IPS DF 6.9 (cell line): ENCODE measurements at regions not wholly inside any gene's neighbourhood (a gene's known extent, or its start where the extent isn't known, plus 50 kb on each side); places are given as distances from the start of the nearest gene placed in this dataset.
"Not testable (repeated sequence)": the region's sequence is repeated elsewhere in the genome, so short reads cannot be mapped to it uniquely, and the experiment has no call there.

ENCODE experiments used
- DNase-seq: peaks from one replicate; pipeline ENCODE4 v3.0.0-alpha.2; 2013; ENCODE audit warnings: low read depth, low spot score
- H3K27ac ChIP-seq: one replicate; pipeline ENCODE4 v1.5.1; 2013; ENCODE audit warnings: low read length, control low read depth
- H3K27me3 ChIP-seq: 2 replicates; pipeline ENCODE4 v1.6.1; 2013; ENCODE audit warnings: mild to moderate bottlenecking, low read length; ENCODE audit not compliant: control insufficient read depth, insufficient read depth
- H3K36me3 ChIP-seq: 2 replicates; pipeline ENCODE4 v1.6.1; 2013; ENCODE audit warnings: low read length; ENCODE audit not compliant: control insufficient read depth, insufficient read depth
- H3K4me1 ChIP-seq: 2 replicates; pipeline ENCODE4 v1.6.1; 2013; ENCODE audit warnings: low read length; ENCODE audit not compliant: control insufficient read depth, insufficient read depth
- H3K4me3 ChIP-seq: 2 replicates; pipeline ENCODE4 v1.5.1; 2013; ENCODE audit warnings: mild to moderate bottlenecking, low read length
- H3K9me3 ChIP-seq: 2 replicates; pipeline ENCODE4 v1.6.1; 2013; ENCODE audit warnings: low read length, inconsistent platforms; ENCODE audit not compliant: control insufficient read depth, insufficient read depth
- WGBS: extraction: QIAGEN DNeasy Blood & Tissue Kit; methylation state at CpG from one replicate; pipeline ENCODE4 v1.1.7; 2013; ENCODE audit warnings: mixed read lengths, missing lambda C conversion rate; ENCODE audit not compliant: insufficient read length, insufficient coverage; 5-methylcytosine and 5-hydroxymethylcytosine counted together

DNA sequence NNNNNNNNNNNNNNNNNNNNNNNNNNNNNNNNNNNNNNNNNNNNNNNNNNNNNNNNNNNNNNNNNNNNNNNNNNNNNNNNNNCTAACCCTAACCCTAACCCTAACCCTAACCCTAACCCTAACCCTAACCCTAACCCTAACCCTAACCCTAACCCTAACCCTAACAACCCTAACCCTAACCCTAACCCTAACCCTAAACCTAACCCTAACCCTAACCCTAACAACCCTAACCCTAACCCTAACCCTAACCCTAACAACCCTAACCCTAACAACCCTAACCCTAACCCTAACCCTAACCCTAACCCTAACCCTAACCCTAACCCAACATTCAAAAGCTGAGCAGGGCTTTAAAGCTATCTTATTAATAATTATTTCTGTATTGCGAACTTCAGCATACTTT lies 182.5 kb upstream of the FAM20C start:
- H3K27me3 ChIP-seq, H3K36me3 ChIP-seq, H3K4me3 ChIP-seq, H3K9me3 ChIP-seq, DNase-seq, H3K4me1 ChIP-seq, H3K27ac ChIP-seq: not testable (repeated sequence)
- WGBS: no CpG with 5 or more reads among the region's 1 CpG

DNA sequence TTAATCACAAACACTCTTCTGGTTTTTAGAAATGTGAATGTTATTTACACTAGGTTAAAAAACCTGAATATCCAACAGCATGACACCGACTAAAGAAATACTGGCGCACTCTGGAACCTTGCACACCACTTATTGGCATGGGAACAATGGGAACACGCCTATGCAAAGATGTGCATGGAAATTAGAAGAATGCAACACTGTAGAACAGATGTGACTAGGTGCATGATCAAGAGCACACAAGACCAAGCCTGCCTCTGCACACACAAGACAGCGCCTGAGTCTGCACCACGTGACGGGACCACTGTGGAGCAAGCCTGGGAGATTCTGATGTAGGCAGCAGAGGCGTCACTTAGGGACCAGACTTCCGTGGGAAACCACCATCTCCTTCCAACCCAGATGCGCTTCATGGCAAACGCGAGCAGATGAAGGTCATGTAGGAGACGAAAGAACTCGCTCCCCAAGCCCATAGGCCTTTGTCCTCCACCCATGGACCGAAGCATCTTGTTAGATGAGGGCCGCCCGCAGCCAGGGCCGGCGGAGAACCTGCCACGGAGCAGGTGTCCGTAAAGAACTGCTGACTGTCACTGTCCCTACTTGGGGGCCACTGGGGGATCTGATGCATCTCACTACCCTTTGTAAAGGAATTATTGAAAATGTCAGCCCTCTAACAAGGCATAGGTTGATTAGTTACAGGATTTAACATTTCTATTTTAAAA lies 159.6 kb upstream of the FAM20C start:
- no CpG with 5 or more reads among the region's 20 CpGs for WGBS
- H3K4me3 ChIP-seq, H3K4me1 ChIP-seq, DNase-seq, H3K27me3 ChIP-seq, H3K27ac ChIP-seq, H3K36me3 ChIP-seq, H3K9me3 ChIP-seq: not testable (repeated sequence)

GRCh38 chr7:35121-35541 lies 157.2 kb upstream of the FAM20C start:
- H3K27me3 ChIP-seq, H3K4me3 ChIP-seq, DNase-seq, H3K9me3 ChIP-seq, H3K36me3 ChIP-seq, H3K27ac ChIP-seq, H3K4me1 ChIP-seq: not testable (repeated sequence)
- WGBS: no CpG with 5 or more reads among the region's 9 CpGs

DNA sequence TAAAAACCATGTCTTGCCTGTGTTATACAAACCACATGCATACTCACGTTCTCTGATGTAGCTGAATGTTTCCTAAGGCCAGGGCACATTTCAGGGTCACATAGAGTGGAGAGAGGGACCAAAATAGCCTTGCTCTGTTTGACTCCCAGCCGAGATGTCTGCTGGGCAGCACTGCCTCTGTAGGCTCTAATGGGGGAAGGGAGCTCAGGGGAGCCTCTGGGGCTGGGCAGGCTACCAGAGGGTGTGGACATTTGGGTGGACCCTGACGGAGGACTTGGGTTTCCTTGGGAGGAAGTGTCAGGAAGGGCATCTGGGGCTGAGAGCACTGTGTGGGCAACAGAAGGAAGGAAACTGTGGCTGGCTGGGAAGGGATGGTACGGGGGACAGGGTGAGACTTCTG lies 155.8 kb upstream of the FAM20C start:
- not testable (repeated sequence) for H3K9me3 ChIP-seq, DNase-seq, H3K4me3 ChIP-seq, H3K36me3 ChIP-seq, H3K27me3 ChIP-seq, H3K4me1 ChIP-seq, H3K27ac ChIP-seq
- WGBS: no CpG with 5 or more reads among the region's 4 CpGs

DNA sequence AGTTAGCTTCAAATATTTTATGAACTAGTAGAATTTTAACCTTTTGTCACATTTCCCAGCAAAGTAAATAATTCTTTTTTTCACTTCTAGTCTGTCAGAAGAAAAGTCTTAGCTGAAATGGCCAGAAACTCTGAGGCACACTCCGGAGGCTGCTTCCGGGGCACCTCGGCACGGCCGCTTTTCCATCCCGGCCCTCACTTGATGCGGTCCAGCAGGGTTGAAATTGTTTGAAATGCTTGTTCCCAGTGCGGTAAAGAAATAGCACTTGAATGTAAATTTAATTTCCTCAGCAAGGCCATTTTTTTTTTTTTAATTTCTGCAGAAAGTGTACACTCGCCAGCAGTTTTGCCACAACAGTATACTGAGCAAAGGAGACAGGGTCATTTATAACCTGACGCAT lies 154.7 kb upstream of the FAM20C start:
- not testable (repeated sequence) for H3K4me1 ChIP-seq, DNase-seq, H3K9me3 ChIP-seq, H3K4me3 ChIP-seq, H3K36me3 ChIP-seq, H3K27me3 ChIP-seq, H3K27ac ChIP-seq
- no CpG with 5 or more reads among the region's 10 CpGs for WGBS

DNA sequence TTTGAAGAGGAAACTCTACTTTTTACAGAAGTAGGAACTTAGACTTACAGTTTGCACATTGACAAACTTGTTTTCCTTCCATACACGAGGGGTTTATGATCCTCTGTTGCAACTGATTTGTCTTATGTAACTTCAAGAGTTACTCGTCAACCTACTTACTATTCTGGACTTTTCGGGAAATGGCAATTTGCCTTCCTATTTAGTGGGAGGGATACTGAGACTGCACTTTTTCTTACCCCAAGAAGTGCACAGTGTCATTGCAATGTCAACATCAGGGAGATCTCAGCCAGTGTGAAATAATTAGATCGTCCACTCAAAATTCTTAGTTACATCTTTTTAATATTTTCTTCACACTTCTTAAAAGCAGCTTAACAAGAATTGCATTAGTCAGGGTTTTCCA lies 153.9 kb upstream of the FAM20C start:
- H3K9me3 ChIP-seq, H3K36me3 ChIP-seq, H3K27ac ChIP-seq, H3K4me3 ChIP-seq, DNase-seq, H3K27me3 ChIP-seq, H3K4me1 ChIP-seq: not testable (repeated sequence)
- no CpG with 5 or more reads among the region's 4 CpGs for WGBS

GRCh38 chr7:39984-40740 lies 152.2 kb upstream of the FAM20C start:
- no CpG with 5 or more reads among the region's 5 CpGs for WGBS
- H3K9me3 ChIP-seq, DNase-seq, H3K27me3 ChIP-seq, H3K36me3 ChIP-seq, H3K27ac ChIP-seq, H3K4me3 ChIP-seq, H3K4me1 ChIP-seq: not testable (repeated sequence)

DNA sequence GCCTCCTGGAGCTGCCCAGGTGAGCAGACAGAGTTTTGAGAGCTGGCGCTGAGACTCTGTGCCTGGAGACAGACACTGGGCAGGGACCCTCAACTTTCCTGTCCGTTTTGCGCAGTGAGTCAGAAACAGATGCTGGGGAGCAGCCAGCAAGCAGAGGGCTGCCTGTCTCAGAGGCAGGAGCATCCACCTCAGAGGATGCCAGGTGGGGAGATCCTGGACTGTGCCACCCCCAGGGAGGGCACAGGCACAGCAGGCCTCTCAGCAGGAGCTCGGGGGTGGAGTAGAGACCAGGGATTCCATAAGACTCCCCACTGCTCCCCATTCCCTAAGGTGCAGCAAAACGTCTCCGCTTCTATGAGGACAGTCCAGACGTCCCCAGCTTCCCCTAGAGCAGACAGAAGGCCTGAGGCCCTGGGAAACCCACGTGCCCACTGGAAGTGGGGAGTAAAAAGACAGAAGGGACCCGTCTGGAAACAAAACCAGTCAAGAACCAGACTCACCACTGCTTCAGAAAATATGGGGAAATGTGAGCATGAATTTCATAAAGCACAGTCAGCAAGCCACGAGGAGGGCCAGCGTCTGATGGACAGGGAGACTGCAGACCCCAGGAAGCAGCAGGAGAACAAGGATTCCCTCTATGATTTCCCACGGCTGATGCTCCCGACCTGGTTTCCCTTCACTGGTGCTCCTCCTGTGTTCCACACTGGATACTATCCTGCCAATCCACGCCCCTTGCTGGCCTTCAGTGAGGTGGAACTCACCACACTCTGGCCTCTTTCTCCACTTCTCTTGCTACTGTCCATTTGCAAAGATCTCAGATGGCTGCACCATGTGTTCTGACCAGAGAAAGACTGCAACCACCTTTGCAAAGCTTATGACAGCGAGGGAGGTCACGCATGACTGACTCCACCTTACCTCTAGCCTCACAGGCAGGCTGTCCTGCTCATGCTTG lies 151.3 kb upstream of the FAM20C start:
- no peak overlapping the region for H3K4me3 ChIP-seq
- no peak for DNase-seq
- H3K27ac ChIP-seq: no peak overlapping the region
- H3K36me3 ChIP-seq: no peaks in the 10 kb centered on the region
- H3K4me1 ChIP-seq: no peaks in the 10 kb centered on the region
- no CpG with 5 or more reads among the region's 16 CpGs for WGBS
- H3K9me3 ChIP-seq: no peaks in the 10 kb centered on the region
- no peaks in the 10 kb centered on the region for H3K27me3 ChIP-seq

GRCh38 chr7:41917-42565 lies 150.3 kb upstream of the FAM20C start:
- H3K4me3 ChIP-seq: no peak overlapping the region
- H3K36me3 ChIP-seq: no peaks in the 10 kb centered on the region
- H3K9me3 ChIP-seq: no peaks in the 10 kb centered on the region
- H3K27ac ChIP-seq: no peak overlapping the region
- no peaks in the 10 kb centered on the region for H3K4me1 ChIP-seq
- no CpG with 5 or more reads among the region's 10 CpGs for WGBS
- H3K27me3 ChIP-seq: no peaks in the 10 kb centered on the region
- DNase-seq: no peak
